SU-DHL-6 (cell line): ENCODE measurements at regions not wholly inside any gene's neighbourhood (a gene's known extent, or its start where the extent isn't known, plus 50 kb on each side); places are given as distances from the start of the nearest gene placed in this dataset.
"Not testable (repeated sequence)": the region's sequence is repeated elsewhere in the genome, so short reads cannot be mapped to it uniquely, and the experiment has no call there.

Experiments
- CTCF ChIP-seq: fragments of 200-600 bp; sonication (generic); IDR thresholded peaks from one replicate; pipeline ENCODE4 v1.5.1; 2017; ENCODE audit warnings: antibody characterized with exemption, mild to moderate bottlenecking, low read length, moderate library complexity; ENCODE audit not compliant: insufficient read depth, poor library complexity, severe bottlenecking
- EZH2phosphoT487 ChIP-seq: fragments of 200-600 bp; sonication (generic), shearing (Covaris generic); conservative IDR thresholded peaks from 2 replicates; pipeline ENCODE4 v1.6.1; 2018; ENCODE audit warnings: mild to moderate bottlenecking, antibody characterized with exemption, low read length, moderate library complexity, mixed read lengths

DNA sequence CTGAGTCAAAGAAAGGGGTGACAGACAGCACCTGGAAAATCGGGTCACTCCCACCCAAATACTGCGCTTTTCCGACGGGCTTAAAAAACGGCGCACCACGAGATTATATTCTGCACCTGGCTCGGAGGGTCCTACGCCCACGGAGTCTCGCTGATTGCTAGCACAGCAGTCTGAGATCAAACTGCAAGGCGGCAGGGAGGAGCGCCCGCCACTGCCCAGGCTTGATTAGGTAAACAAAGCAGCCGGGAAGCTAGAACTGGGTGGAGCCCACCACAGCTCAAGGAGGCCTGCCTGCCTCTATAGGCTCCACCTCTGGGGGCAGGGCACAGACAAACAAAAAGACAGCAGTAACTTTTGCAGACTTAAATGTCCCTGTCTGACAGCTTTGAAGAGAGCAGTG, 106.6 kb upstream of the NOL4 start:
- not testable (repeated sequence) for TF ChIP-seq CTCF, EZH2phosphoT487
